CD1c-positive myeloid dendritic cell (primary cell): ENCODE measurements at regions not wholly inside any gene's neighbourhood (a gene's known extent, or its start where the extent isn't known, plus 50 kb on each side); places are given as distances from the start of the nearest gene placed in this dataset.
"Not testable (repeated sequence)": the region's sequence is repeated elsewhere in the genome, so short reads cannot be mapped to it uniquely, and the experiment has no call there.

Source experiments
- DNase-seq: peaks from one replicate; pipeline ENCODE4 v3.0.0-alpha.2; 2016; ENCODE audit errors: extremely low spot score

DNA sequence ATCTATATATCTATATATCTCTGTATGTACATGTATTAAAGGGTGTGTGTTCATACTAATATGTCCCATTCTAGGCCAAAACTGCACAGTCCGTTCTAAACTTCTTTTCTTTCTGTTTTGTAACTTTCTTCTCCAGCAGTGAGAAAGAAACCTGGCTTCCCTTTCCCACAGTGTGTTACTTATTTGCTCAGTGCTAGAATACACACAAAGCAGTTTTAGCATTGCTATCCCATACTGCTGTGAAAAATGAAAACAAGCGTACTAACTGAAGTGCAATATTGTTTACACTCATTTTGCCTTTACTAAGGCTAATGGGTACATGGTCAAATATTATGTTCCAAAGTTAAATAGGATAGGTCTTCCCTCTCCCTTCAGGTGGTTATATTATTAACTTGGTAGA is 163.9 kb downstream of the LEPR start:
- no peak for DNase-seq

DNA sequence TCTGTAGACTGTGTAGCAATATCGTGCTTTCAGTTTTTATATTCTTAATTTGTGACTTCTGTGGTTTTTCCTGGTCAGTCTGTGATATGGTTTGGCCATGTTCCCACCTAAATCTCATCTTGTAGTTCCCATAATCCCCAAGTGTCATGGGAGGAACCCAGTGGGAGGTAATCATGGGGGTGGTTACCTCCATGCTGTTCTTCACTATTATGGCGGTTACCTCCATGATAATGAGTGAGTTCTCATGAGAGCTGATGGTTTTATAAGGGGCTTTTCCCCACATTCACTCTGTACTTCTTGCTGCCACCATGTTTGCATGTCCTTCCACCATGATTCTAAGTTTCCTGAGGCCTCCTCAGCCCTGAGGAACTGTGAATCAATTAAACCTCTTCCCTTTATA is 169.8 kb downstream of the LEPR start:
- no peak for DNase-seq

DNA sequence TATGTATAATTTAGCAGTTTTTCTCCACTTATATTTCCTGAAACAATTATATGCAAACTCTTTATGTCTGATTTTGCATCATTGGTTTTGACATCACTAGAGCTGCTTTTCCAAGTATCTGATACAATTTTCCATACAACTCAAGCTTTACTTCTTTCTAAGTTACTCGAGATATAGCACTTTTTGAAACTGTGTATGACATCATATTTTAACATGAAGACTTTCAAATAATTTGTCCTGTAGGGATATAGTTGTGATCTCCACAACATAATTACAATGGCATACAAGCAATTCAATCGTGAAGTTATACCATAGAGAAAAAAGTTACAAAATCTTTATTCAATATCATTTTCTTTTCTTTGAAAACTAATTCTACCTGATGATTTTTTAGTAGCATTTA is 173.0 kb downstream of the LEPR start:
- DNase-seq = no peak

DNA sequence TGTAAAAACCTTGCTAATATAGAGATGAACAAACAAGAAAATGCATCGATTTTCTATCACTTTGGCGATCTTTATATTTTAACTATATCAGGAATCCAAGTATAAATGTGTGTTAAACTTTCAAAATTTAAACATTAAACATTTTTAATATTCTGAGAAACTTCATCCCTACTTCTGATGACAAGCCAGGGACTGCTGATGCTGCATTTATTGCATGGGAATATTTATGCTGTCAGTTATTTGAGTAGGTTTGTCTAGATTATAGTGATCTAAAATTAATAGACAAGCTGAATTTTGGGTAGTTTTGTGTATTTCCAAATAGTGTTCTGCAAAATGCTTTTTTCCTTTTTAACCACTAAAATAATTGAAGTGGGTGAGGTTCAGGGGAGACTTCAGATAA is 175.3 kb downstream of the LEPR start:
- no peak for DNase-seq

DNA sequence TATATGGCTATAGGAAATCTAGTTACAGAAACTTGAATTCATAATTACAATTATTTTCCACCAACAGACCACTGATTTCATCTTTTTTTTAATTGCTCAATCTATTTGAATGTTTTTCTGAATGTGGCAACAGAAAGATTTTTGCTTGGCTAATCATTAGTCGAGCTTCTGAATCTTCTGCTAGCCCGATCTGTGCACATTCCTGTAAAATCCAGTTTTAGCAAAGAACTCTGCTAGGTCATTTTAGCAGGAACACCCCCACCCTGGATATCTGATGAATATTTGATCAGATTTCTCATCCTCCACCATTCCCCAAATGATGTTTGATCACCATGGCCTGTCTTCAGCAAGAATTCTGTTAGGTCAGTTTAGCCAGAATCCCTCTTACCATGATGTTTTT is 176.3 kb downstream of the LEPR start:
- DNase-seq = no peak

DNA sequence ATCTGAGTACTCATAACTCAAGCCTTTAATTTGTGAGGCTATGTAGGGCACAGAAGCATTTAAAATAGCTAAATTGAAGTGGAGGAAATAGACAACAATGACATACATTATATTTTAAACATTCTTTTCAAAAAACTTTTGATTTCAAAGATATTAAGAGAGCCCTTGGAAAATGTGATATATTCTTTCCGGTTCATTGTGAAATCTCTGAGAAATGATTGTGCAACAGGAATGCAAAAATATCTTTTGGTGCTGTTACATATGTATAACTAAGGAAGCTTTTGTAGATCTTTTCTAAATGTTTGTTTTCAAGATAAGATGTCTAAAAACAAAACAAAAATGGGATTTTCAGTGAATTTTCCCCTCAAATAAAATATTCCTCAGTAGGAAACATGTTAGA is 185.2 kb downstream of the LEPR start:
- DNase-seq = no peak

DNA sequence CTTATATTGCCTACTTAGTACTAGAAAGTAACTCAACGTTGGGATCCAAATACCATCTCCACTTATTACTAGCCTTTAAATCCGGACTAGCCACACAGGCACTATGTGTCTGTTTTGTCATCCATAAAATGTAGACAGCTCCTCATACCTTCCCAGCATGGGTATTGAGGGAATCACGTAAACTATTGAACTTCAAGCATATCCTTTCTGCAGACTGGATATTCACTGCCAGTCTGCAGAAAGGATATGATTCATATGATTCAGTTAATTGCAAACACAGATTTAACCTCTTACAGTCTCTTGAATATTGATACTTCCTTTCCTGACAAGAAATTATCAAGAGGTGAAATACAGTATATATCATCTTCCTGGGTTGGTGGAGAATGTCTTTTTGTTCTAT is 186.0 kb downstream of the LEPR start:
- DNase-seq = no peak

DNA sequence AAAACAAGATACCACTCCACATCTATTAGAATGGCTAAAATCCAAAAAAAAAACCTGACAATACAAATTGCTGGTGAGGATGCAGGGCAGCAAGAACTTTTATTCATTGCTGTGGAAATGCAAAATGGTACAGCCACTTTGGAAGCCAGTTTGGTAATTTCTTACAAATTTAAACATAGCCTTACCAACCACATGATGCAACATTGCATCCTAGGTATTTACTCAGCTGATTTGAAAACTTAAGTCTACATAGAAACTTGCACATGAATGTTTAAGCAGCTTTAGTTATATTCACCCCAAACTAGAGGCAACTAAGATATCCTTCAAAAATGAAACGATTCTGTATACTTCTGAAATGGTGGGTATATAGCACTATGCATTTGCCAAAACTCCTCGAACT is 178.8 kb upstream of the PDE4B start:
- no peak for DNase-seq

DNA sequence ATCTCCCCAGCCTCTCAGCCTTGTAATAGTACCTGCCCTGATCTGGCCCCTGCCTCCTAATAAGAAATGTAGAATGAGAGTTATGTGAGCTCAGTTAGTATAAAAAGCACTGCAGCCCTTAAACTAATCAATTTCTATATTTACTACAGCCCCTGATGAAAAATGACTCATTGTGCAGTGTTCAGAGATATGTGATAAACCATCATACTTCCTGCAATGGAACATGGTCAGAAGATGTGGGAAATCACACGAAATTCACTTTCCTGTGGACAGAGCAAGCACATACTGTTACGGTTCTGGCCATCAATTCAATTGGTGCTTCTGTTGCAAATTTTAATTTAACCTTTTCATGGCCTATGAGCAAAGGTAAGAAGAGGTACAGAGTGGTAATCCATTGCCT is 176.8 kb upstream of the PDE4B start:
- no peak for DNase-seq

DNA sequence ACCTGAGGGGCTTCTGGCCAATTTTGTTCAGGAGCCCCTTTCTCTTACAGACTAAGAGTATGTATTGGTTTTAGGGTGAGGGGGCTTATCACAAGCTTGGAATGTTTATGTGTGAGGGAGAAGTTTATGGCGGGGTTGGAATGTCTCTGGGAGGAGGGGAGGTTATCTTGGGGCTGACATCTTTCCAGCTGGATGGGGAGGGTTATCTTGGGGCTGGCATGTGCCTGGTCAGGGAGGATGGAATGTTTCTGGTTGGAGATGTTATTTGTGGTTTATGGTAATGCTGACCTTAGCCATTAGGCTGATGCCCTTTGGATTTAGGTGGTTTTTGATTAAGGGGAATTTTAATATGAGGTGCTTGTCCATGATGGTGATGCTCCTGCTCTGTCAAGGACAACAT is 171.0 kb upstream of the PDE4B start:
- not testable (repeated sequence) for DNase-seq

DNA sequence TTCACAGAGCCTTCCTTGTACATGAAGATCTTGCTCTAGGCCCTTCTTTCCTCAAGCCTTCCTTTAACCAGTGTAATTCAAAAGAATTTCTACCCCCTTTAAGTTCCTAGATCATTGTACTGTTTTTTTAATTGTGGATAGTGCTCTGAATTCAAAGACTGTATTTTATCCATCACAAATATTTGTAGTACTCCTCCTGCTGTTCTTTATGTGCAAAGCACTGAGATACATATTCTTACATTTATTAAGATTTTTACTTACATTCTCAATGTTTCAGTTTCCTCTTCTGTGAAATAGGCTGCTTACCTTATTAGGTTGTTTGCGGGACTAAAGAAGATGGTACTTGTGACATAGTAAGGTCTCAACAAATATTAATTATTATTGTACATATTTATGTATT is 168.8 kb upstream of the PDE4B start:
- DNase-seq = no peak

DNA sequence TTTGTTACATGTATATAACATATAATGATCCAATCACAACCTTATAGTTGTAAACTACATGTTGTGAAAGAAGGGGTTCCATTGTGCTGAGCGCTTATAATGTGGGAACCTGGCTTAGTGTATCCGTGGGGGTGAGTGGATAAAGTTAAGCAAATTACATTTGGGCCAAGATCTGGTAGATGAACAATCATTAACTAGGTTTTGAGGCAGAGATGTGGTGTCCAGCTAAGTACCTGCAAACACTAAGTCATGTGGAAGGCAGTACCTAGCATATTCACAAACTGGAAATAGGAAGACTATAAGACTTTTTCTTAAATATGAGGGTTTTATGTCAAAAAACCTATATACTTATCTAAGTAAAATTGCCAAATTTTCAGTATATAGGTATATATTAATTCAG is 167.2 kb upstream of the PDE4B start:
- no peak for DNase-seq

DNA sequence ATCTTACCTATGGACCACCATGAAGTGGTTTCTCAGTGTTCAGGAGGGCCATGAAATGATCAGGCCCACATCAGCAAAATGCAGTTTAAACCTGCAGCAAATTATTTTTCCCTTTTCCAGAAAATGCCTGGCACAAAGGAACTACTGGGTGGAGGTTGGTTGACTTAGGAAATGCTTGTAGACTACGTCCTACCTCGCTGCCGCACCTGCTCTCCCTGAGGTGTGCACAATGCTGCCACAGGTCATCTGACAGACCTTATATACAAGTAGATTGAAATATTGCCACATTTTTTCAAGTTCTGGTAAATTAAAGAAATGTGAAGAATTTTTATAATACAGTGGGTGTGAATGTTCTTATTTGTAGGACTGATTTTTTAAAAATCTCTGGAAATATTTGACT is 166.7 kb upstream of the PDE4B start:
- no peak for DNase-seq

DNA sequence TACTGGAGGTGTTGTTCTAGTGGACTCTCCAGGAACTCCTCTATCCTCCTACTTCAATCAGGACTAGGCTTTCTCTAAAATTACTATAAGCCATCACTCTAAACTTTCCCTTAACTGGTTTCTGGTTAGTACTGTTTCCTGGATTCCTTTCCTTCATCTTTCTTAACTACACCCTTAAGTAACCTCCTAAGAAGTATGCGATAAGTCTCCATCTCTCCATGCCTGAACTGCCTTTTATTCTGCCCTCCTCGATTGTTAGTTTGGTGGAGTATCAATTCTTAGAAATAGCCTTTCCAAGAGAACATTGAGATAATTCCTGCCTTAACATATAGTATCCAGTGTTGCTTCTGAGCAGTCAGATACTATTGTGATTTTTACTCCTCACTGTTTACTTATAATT is 162.9 kb upstream of the PDE4B start:
- DNase-seq = no peak

DNA sequence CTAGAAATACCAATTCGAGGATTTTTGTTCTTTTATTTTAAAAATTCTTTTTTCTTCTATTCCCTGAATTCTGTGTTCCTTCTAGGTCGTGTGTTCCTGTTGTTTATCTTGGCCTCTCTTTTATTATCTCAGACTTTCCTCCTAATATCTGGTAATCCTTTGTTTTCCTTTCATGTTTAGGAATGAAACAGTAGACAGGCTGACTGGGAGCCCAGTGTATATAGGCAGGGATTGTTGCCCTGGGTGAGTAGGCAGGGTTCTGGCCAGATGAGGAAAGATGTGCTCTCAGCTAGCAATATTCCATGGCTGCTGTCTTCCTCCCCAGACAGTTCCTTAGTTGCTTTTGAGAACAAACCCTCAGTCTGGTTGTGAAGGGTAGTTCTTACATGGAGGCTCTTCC is 161.8 kb upstream of the PDE4B start:
- DNase-seq = no peak

DNA sequence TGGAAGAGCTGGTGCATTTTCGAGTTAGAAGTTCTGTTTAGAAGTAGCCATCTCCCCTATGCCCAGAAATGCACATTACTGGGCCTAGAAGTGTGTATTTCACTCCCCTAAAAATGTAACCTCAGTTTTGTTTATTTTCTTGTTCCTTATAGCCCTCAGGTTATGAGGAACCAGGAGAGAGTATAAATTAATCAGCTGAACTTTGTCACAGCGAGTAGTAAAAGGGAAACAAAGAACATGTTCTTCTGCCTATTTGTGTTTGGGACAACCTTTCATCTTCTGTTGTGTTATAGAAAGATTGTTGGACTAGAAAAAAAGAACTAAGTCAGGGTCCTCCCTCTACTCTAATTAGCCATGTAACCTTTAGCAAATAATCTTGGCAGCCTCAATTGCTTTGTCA is 160.5 kb upstream of the PDE4B start:
- DNase-seq = no peak

DNA sequence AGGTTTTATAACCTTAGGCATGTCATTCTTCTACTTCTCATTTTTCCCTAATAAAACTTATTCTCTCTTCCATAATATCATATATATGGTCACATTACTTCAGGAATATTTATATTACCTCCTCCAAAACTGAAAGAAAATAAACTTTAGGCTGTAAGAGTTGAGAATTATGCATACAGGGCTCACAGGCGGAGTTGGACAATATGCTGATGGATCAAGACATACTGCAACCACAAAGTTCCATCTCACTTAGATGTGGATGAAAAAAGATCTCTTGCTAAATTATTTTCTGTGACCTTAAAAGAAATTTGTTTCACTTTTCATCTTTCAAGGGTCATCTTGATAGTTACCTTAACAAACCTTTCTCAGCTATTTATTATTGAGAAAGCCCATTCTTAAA is 152.6 kb upstream of the PDE4B start:
- no peak for DNase-seq

DNA sequence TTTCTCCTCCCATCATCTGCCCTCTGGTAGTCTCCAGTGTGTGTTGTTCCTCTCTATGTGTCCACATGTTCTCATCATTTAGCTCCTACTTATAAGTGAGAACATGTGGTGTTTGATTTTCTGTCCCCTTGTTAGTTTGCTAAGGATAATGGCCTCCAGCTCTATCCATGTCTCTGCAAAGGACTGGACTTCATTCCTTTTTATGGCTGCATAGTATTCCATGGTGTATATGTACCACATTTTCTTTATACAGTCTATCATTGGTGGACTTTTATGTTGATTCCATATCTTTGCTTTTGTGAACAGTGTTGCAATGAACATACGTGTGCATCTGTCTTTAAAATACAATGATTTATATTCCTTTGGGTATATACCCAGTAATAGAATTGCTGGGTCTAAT is 143.5 kb upstream of the PDE4B start:
- DNase-seq = not testable (repeated sequence)

DNA sequence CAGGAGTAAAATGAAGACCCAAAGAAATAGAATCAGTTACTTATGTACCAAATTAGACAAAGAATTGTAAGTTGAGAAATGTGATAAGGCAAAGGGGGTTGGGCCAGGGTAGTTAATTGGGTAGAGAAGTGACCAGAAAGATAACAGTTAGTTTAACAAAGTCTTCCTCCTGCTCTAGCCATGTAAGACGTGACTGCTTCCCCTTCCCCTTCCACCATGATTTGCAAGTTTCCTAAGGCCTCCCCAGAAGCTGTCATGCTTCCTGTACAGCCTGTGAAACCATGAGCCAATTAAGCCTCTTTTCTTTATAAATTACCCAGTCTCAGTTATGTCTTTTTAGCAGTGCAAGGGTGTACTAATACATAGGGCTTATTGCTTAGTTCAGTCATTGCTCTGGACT is 142.0 kb upstream of the PDE4B start:
- DNase-seq = no peak

DNA sequence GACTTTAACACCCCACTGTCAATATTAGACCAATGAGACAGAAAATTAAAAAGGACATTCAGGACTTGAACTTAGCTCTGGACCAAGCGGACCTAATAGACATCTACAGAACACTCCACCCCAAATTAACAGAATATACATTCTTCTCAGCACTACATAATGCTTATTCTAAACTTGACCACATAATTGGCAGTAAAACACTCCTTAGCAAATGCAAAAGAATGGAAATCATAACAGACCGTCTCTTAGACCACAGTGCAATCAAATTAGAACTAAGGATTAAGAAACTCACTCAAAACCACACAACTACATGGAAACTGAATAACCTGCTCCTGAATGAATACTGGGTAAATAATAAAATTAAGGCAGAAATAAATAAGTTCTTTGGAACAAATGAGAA is 138.2 kb upstream of the PDE4B start:
- DNase-seq = not testable (repeated sequence)

DNA sequence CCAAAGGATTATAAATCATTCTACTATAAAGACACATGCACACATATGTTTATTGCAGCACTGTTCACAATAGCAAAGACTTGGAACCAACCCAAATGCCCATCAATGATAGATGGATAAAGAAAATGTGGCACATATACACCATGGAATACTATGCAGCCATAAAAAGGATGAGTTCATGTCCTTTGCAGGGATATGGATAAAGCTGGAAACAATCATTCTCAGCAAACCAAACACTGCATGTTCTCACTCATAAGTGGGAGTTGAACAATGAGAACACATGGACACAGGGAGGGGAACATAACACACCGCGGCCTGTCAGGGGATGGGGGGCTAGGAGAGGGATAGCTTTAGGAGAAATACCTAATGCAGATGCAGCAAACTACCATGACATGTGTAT is 135.1 kb upstream of the PDE4B start:
- DNase-seq = not testable (repeated sequence)

DNA sequence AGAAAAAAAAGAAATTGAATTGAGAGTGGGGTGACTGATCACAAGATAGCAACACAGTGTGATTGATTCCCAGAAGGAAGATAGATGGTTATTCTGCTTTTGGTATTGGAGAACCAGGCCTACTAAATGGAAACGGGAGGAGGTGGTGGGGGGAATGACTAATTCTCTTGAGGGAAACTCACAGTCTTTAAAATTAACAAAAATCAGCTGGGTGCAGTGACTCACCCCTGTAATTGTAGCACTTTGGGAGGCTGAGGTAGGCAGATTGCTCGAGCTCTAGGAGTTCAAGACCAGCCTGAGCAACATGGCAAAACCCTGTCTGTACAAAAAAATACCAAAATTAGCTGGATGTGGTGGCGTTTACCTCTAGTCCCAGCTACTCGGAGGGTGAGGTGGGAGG is 134.6 kb upstream of the PDE4B start:
- no peak for DNase-seq

DNA sequence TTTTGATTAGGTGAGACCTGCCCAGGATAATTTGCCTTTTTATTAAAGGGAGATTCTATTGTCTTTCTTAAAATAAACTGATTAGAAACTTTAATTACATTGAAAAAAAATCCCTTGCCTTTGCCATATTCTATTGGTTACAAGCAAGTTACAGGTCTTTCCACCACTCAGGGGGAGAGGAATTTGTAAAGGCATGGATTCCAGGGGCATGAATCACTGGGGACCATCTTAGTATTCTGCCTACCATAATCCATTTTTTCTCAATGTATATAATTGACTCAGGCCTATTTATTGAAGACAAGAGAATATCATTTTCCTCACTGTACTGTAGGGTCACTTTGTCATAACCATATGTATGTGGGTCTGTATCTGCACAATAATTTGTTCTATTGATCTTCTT is 124.3 kb upstream of the PDE4B start:
- DNase-seq = no peak

DNA sequence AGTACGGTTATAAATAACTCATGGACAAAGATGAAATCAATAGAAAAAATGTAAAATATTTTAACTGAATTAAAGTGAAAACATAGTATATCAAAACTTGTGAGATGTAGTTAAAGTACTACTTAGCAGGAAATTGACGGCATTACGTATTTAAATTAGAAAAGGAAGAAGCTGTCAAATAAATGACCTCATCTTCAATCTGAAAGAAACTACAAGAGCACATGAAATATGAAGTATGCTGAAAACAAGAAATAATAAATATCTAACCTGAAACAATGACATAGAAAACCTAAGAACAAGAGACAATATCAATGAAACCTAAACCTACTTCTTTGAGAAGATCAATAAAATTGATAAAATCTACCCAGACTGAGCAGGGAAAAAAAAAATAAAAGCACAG is 122.2 kb upstream of the PDE4B start:
- DNase-seq = no peak

DNA sequence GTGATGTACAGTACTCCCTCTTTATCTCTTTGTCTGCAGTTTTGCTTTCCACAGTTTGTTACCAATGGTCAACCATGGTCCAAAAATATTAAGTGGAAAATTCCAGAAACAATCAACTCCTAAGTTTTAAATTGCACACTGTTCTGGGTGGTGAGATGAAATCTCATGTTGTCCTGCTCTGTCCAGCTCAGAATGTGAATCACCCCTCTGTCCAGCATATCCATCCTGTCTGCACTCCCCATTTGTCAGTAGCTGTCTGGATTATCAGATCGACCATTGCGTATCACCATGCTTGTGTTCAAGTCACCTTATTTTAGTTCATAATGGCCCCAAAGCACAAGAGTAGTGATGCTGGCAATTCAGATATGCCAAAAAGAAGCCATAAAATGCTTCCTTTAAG is 118.2 kb upstream of the PDE4B start:
- no peak for DNase-seq
